Fibroblast of villous mesenchyme (primary cell): ENCODE measurements at regions not wholly inside any gene's neighbourhood (a gene's known extent, or its start where the extent isn't known, plus 50 kb on each side); places are given as distances from the start of the nearest gene placed in this dataset.
"Not testable (repeated sequence)": the region's sequence is repeated elsewhere in the genome, so short reads cannot be mapped to it uniquely, and the experiment has no call there.

Experiments
- DNase-seq: peaks from one replicate; pipeline ENCODE4 v3.0.0-alpha.2; 2010; ENCODE audit warnings: low read depth
- H3K4me3 ChIP-seq: 2 replicates; pipeline ENCODE4 v1.5.1; 2011; ENCODE audit warnings: low read depth, mild to moderate bottlenecking, low read length
- TF ChIP-seq, protein P1 (sequence below): IDR thresholded peaks from 2 replicates; pipeline ENCODE4 v1.5.1; 2012; ENCODE audit warnings: low read depth, mild to moderate bottlenecking, low read length; ENCODE audit not compliant: insufficient read depth

- no peak for DNase-seq
- TF ChIP-seq, protein P1, sequence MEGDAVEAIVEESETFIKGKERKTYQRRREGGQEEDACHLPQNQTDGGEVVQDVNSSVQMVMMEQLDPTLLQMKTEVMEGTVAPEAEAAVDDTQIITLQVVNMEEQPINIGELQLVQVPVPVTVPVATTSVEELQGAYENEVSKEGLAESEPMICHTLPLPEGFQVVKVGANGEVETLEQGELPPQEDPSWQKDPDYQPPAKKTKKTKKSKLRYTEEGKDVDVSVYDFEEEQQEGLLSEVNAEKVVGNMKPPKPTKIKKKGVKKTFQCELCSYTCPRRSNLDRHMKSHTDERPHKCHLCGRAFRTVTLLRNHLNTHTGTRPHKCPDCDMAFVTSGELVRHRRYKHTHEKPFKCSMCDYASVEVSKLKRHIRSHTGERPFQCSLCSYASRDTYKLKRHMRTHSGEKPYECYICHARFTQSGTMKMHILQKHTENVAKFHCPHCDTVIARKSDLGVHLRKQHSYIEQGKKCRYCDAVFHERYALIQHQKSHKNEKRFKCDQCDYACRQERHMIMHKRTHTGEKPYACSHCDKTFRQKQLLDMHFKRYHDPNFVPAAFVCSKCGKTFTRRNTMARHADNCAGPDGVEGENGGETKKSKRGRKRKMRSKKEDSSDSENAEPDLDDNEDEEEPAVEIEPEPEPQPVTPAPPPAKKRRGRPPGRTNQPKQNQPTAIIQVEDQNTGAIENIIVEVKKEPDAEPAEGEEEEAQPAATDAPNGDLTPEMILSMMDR = no peak
- no peak overlapping the region for H3K4me3 ChIP-seq
These were observed 183.3 kb upstream of the JUN start for GRCh38 chr1:58966917-58967740.

DNA sequence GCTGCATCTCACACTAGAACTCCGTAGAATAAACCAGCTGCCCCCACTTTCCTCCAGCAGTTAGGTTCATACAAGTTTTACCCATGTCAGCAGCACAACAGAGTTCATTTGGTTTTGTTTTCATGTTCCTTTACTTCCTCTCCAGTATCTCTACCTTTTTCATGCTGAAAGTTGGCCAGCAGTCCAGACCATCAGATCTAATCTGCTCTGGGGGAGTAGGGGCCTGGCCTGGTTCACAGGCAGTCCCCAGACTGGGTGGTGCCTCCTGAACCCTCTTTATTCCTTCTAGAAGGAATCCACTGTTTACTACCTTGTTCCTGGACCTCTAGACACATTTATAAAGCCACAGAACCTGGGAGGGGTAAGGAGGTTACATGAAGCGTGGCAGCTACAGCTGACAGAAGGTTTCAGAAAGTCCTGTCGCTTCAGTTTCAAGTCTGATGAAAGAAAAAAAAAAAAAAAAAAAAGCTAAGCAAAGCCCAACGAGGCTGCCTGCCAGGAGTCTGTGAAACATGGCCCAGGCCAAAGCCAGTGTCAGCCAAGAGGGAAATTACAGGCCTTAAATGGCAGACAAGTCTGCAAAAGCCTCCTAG lies 184.6 kb upstream of the JUN start:
- H3K4me3 ChIP-seq = no peak overlapping the region
- TF ChIP-seq, protein P1 = no peak
- DNase-seq = peak; percentile 63

DNA sequence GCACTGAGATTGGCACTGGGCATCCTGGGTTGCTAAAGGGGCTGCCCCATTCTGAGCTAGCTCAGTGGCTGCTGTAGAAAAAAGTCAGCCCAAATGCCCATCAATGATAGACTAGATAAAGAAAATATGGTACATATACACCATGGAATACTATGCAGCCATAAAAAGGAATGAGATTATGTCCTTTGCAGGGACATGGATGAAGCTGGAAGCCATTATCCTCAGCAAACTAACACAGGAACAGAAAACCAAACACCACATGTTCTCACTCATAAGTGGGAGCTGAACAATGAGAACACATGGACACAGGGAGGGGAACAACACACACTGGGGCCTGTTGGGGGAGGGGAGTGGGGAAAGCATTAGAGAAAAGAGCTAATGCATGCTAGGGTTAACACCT lies 185.3 kb upstream of the JUN start:
- DNase-seq = not testable (repeated sequence)

GRCh38 chr1:58971629-58972140 lies 187.8 kb upstream of the JUN start:
- DNase-seq = peak; percentile 85
- H3K4me3 ChIP-seq = no peak overlapping the region
- TF ChIP-seq, protein P1 = no peak

More for the DNA sequence above, 185.3 kb upstream of the JUN start:
- not testable (repeated sequence) for H3K4me3 ChIP-seq

DNA sequence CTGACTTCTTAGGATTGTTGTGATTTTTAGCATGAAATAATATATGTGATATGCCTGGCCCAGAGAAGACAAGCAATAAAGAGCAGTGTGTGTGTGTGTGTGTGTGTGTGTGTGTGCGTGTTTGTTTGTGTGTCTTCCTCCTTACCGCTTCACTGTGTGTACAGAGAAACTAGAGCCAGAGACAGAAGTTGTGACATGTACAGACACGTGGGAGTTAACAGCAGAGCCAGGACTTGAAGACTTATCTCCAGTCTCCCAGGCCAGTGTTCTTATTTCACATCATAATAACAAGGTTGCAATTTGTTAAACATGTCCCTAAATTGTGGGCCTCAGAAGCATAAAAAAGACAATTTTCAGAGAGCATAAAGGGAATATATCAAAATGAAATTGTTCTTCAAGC lies 192.0 kb upstream of the JUN start:
- DNase-seq = peak; percentile 52
- TF ChIP-seq, protein P1 = no peak

GRCh38 chr1:58976294-58976693 lies 192.4 kb upstream of the JUN start:
- TF ChIP-seq, protein P1 = no peak
- no peak for DNase-seq
- H3K4me3 ChIP-seq = no peak overlapping the region

More for the DNA sequence above, 192.0 kb upstream of the JUN start:
- no peak overlapping the region for H3K4me3 ChIP-seq

DNA sequence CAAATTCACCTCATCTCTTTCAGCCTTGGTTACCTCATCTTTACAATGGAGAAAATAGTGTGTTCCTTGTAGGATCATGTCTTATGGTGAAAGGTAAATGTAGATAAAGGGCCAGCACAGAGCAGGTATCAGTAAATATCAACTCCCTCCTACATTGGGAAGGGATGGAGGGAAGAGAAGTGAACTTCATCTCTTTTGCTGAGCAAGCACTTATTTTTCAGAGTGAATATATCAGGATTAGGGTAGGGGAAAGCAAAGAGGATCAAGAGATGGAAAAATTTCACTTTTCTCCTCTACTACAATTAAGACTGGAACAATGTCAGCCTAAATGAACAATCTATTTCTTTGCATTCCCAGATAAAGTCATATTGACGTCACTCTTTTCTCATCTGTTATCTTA lies 193.8 kb upstream of the JUN start:
- H3K4me3 ChIP-seq = no peak overlapping the region
- TF ChIP-seq, protein P1 = no peak
- no peak for DNase-seq
